Fibroblast of lung (primary cell): ENCODE measurements at regions not wholly inside any gene's neighbourhood (a gene's known extent, or its start where the extent isn't known, plus 50 kb on each side); places are given as distances from the start of the nearest gene placed in this dataset.

Experiments used
- DNase-seq, 2 donors: peaks; one replicate each; pipeline versions ENCODE4 v3.0.0 to v3.0.0-alpha.2; 2010; ENCODE audit warnings: low read depth in 2 of 2
- H2AFZ ChIP-seq: 2 replicates; pipeline ENCODE4 v1.5.1; 2012; ENCODE audit warnings: low read length, control low read depth, inconsistent platforms
- H3K27ac ChIP-seq: 2 replicates; pipeline ENCODE4 v1.5.1; 2011; ENCODE audit warnings: low read length, control low read depth; ENCODE audit not compliant: insufficient read depth
- H3K27me3 ChIP-seq: 2 replicates; pipeline ENCODE4 v1.5.1; 2011; ENCODE audit warnings: mild to moderate bottlenecking, low read length; ENCODE audit not compliant: control insufficient read depth, insufficient read depth
- H3K36me3 ChIP-seq: 2 replicates; pipeline ENCODE4 v1.5.1; 2011; ENCODE audit warnings: low read length; ENCODE audit not compliant: control insufficient read depth, insufficient read depth
- H3K4me1 ChIP-seq: 2 replicates; pipeline ENCODE4 v1.5.1; 2011; ENCODE audit warnings: low read length; ENCODE audit not compliant: control insufficient read depth, insufficient read depth; ENCODE audit errors: extremely low read depth
- H3K4me2 ChIP-seq: 2 replicates; pipeline ENCODE4 v1.5.1; 2011; ENCODE audit warnings: low read length, control low read depth; ENCODE audit not compliant: insufficient read depth; ENCODE audit errors: extremely low read depth
- H3K4me3 ChIP-seq, 4 experiments: fragments of 200-600 bp in 1 of 4; sonication (generic) in 1 of 4; replicated peaks in 1 of 4; 2 replicates each; pipeline ENCODE4 v1.5.1; 2011 to 2016; ENCODE audit warnings: low read length in 4 of 4, low read depth in 3 of 4, mild to moderate bottlenecking in 3 of 4, control low read depth in 2 of 4, inconsistent platforms in 1 of 4, mixed read lengths in 1 of 4; ENCODE audit not compliant: insufficient read depth in 1 of 4; ENCODE audit errors: control extremely low read depth in 1 of 4
- H3K79me2 ChIP-seq: 2 replicates; pipeline ENCODE4 v1.5.1; 2012; ENCODE audit warnings: mild to moderate bottlenecking, low read length, inconsistent platforms; ENCODE audit not compliant: control insufficient read depth, insufficient read depth
- H3K9ac ChIP-seq: 2 replicates; pipeline ENCODE4 v1.5.1; 2011; ENCODE audit warnings: mild to moderate bottlenecking, low read length, control low read depth; ENCODE audit not compliant: insufficient read depth
- H3K9me3 ChIP-seq: 2 replicates; pipeline ENCODE4 v1.5.1; 2012; ENCODE audit warnings: low read depth, low read length; ENCODE audit not compliant: control insufficient read depth, insufficient read depth
- H4K20me1 ChIP-seq: 2 replicates; pipeline ENCODE4 v1.5.1; 2011; ENCODE audit warnings: low read length; ENCODE audit not compliant: control insufficient read depth, insufficient read depth; ENCODE audit errors: extremely low read depth
- CTCF ChIP-seq, 2 donors: IDR thresholded peaks in 1 of 2; conservative IDR thresholded peaks in 1 of 2; 1 replicate in 1 of 2; 2 replicates in 1 of 2; pipeline ENCODE4 v1.5.1; 2011 to 2012; ENCODE audit warnings: low read length in 2 of 2, control low read depth in 1 of 2, inconsistent platforms in 1 of 2, low read depth in 1 of 2, mild to moderate bottlenecking in 1 of 2
- EZH2 ChIP-seq: IDR thresholded peaks from 2 replicates; pipeline ENCODE4 v1.5.1; 2012; ENCODE audit warnings: low read length, control low read depth, mild to moderate bottlenecking; ENCODE audit errors: missing control alignments

DNA sequence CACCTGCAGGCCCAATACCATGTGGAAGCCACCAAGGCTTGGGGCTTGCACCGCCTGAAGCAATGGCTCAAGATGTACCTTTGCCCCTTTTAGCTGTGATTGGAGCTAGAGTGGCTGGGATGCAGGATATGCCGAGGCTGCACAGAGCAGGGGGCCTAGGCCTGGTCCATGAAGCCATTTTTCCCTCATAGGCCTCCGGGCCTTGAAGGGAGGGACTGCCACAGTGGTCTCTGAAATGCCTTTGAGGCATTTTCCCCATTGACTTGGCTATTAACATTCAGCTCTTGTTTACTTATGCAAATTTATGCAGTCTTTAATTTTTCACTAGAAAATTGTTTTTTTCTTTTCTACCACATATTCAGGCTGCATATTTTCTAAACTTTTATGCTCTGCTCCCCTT lies 203.2 kb upstream of the HHIP start:
- no peaks in the 10 kb centered on the region for H3K9me3 ChIP-seq
- DNase-seq, result no peak
- H3K9ac ChIP-seq, result no peak overlapping the region
- no peaks in the 10 kb centered on the region for H3K4me1 ChIP-seq
- H3K4me2 ChIP-seq, result no peak overlapping the region
- H3K36me3 ChIP-seq, result no peaks in the 10 kb centered on the region
- H2AFZ ChIP-seq, result no peak overlapping the region
- H4K20me1 ChIP-seq, result no peaks in the 10 kb centered on the region
- TF ChIP-seq EZH2 (no peak), CTCF (conservative IDR thresholded peaks at IDR 0.05 in 1 of 2, IDR thresholded peaks at IDR 0.05 in 1 of 2; ENCODE audit: low read depth in 1 of 2, low read length in 2 of 2) (no peak)
- H3K4me3 ChIP-seq, result no peak overlapping the region
- no peak overlapping the region for H3K27ac ChIP-seq
- H3K79me2 ChIP-seq, result no peaks in the 10 kb centered on the region
- H3K27me3 ChIP-seq, result no peaks in the 10 kb centered on the region

DNA sequence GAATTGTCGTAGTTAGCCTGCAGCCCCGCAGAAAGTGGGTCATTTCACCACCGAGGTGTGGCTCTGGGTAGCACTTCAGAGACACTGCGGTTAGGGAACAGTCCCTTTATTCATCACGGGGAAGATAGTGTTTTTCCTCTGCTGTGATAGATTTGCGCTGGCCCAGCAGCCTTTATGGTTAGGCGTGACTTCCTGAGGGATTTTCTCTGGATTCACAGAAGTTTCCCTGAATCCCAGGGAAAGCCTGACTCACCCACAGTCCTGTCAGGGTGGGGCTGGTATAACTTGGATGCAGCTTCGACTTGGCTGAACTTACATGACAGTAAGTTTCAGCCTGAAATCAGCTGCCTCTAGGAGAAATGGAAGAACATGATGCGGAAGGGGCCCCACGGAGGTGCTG lies 196.3 kb upstream of the HHIP start:
- DNase-seq, result peak; percentile 42 to 67
- Histone ChIP-seq H4K20me1 (no peaks in the 10 kb centered on the region), H3K36me3 (no peaks in the 10 kb centered on the region), H3K79me2 (no peaks in the 10 kb centered on the region), H3K4me2 (no peak overlapping the region), H3K27ac (no peak overlapping the region), H3K4me3 (no peak overlapping the region), H2AFZ (no peak overlapping the region), H3K9ac (no peak overlapping the region), H3K9me3 (no peaks in the 10 kb centered on the region), H3K4me1 (no peaks in the 10 kb centered on the region), H3K27me3 (no peaks in the 10 kb centered on the region)
- no peak for TF ChIP-seq CTCF (conservative IDR thresholded peaks at IDR 0.05 in 1 of 2, IDR thresholded peaks at IDR 0.05 in 1 of 2; ENCODE audit: low read depth in 1 of 2, low read length in 2 of 2)
- no peak for TF ChIP-seq EZH2

DNA sequence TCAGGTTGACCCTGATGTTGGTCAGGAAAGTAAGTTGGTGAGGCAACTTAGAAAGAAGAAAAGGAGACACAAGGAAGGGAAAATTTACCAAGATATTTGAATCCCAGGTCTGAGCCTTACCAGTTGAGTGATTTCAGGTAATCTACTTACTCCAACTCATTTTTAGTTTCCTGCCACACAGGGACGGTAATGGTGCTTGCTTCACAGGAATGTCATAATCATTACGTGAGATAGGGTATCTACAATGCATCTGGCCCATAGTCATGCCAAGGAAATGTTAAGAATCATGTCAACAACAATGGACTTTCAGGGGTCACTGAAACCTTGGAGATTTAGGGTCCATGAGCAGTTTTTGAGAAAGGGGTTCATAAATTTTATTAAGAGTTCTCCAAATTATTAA lies 195.4 kb upstream of the HHIP start:
- Histone ChIP-seq H3K27me3 (no peaks in the 10 kb centered on the region), H4K20me1 (no peaks in the 10 kb centered on the region), H3K36me3 (no peaks in the 10 kb centered on the region), H3K4me1 (no peaks in the 10 kb centered on the region), H3K79me2 (no peaks in the 10 kb centered on the region), H3K9me3 (no peaks in the 10 kb centered on the region), H3K27ac (no peak overlapping the region), H3K4me3 (no peak overlapping the region), H2AFZ (no peak overlapping the region), H3K4me2 (no peak overlapping the region), H3K9ac (no peak overlapping the region)
- no peak for DNase-seq
- TF ChIP-seq CTCF (conservative IDR thresholded peaks at IDR 0.05 in 1 of 2, IDR thresholded peaks at IDR 0.05 in 1 of 2; ENCODE audit: low read depth in 1 of 2, low read length in 2 of 2) (no peak), EZH2 (no peak)
